GM19328 (cell line): ENCODE measurements at regions not wholly inside any gene's neighbourhood (a gene's known extent, or its start where the extent isn't known, plus 50 kb on each side); places are given as distances from the start of the nearest gene placed in this dataset.

Experiments used
- ATAC-seq: cut with Tn5 transposase; IDR thresholded peaks from one replicate; pipeline ENCODE4 v1.9.1; 2021; ENCODE audit warnings: mild to moderate bottlenecking, moderate library complexity; ENCODE audit not compliant: unreplicated experiment

DNA sequence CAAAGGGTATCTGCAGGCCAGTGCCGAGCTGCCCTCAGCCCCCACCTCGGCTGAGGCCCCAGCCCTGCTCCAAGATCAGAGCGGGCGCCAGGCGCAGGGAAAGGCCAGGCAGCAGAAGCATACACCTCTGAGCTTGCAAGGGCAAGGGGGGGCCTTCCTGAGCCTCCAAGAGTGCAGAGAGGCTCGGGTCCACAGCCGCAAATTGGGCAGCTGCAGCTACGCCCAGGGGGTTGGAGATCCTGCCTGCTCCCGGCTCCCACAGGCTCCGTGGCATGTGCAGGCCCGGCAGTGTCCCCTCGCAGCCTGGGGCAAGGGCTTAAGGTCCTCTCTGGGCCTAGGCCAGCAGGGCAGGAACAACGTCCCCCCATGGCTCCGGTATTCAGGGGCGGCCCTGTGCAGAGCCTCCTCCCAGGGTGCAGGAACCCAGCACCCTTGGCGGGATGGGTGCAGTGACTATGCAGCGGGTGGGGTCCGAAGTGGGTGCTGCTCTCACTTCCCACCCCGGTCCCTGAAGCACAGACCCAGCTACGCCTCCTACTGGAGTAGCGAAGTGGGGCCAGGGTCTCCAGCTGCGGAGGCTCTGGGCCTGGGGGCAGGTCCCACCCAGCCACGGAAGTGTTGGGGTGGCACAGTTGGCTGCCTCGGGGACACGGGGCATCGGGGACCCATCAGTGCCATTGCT, 120.2 kb upstream of the TMEFF2 start:
- ATAC-seq: no peak

DNA sequence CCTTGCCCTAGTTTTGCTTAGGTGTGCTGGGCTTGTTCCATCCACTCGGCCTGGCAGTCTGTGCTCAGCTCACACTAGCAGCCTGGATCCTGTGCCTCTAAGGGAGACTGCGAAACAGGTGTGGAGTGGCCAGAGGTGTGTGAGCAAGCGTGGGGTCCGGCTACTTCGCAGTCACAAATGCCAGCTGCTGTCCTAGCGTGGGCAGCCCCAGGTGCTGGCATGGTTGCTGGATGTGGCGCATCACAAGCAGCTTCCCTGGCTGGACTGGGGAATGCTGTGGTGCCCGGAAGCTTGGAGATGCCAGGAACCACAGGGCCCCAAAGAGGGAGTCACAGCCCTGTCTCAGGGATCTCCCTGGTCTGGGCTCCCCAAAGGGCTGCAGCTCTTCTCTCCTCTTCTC, 119.0 kb upstream of the TMEFF2 start:
- no peak for ATAC-seq

DNA sequence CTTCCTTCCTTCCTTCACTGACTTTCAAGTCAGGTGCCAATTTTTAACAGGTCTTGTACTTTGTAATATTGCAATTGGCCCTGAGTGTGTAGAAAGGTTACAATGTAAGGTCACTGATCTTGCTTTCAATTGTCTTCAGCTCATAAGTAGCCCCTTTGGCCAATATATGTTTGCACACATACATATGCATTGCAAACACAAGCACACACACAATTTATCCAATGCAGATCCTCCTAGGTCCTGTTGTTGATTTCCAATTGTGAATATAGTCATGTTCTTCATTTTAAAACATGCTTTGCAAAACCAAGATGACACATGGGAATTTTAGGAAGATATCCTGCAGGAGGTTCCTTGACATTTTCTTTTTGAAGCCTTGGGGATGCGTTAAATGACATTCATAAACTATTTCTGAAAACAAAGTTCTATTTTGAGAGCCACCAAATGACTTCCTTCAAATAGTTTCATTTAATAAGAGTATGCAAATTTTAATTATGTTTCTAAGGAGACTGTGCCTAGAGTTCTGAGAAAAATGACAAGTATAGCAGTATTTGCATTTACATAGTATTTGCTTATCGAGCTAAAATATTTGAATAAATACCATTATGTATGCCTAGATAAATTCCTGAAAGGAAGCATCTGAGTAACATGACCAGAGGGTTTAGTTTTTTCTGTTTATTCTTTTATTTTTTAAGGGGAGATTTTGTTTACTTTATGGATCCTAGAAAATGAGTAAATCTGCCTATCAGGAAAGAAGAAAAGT, 117.1 kb upstream of the TMEFF2 start:
- no peak for ATAC-seq

DNA sequence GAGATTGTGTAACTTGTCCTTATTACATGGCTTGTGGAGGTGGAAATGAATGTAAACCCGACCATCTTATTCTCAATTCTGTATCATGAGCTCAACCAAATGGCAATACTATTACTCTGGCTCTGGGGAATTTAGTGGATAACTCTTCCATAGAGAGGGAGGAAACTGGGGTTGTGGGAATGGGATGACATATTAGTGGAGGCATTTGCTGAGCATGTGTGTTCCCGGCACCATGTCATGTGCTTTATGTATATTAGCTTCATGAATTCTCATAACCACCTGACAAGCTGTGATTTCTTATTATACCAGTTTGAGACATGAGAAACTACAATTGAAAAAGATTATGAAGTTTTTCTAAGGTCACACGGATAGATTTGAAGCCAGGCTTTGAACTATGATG, 112.8 kb upstream of the TMEFF2 start:
- ATAC-seq: no peak

DNA sequence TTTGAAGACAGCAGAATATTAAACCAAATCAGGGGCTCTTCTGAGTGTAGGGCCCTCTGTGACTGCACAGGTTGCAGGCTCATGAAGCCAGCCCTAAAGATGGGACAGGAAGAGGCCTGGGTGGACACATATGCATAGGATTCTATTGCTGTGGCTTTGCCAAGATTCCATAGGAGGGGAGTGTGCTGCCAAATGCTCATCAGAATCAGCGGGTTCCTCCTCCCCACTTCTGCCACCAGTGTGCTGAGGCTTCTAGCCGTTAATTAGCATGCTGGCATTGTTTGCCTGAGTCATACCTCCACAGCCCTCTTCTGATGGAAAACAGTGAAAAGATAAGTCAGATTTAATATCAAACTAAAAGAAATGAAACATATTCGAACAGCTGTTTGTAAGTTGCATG, 103.9 kb upstream of the TMEFF2 start:
- no peak for ATAC-seq

DNA sequence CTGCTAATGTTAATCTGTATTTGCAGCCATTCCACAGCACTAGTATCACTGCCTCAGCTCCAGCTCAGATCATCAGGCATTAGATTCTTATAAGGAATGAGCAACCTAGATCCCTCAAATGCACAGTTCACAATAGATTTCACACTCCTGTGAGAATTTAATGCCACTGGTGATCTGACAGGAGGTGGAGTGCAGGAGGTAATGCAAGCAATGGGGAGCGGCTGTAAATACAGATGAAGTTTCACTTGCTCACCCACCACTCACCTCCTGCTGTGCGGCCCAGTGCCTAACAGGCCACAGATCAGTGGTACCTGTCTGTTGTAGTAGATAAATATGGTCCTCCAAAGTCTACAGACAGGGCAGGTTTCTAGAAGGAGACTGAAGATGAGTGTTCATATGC, 97.7 kb upstream of the TMEFF2 start:
- ATAC-seq: no peak

DNA sequence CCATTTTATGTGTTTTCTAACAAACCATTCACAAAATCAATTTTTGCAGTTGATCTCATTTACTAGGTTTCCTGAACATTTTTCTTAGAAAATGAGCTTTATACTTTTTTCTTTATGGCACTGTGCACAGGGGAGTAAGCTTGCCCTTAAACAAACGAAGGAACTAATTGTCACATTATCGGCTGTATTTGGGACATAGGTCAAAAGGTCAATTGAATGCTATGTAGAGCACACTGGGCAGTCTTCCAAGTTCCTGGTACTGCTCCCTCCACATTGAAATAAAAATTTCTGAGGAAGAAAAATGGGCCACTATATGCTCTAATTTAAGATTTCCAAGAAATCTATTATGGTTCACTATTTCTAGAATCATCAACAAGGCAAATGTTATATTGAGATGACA, 93.6 kb upstream of the TMEFF2 start:
- no peak for ATAC-seq

DNA sequence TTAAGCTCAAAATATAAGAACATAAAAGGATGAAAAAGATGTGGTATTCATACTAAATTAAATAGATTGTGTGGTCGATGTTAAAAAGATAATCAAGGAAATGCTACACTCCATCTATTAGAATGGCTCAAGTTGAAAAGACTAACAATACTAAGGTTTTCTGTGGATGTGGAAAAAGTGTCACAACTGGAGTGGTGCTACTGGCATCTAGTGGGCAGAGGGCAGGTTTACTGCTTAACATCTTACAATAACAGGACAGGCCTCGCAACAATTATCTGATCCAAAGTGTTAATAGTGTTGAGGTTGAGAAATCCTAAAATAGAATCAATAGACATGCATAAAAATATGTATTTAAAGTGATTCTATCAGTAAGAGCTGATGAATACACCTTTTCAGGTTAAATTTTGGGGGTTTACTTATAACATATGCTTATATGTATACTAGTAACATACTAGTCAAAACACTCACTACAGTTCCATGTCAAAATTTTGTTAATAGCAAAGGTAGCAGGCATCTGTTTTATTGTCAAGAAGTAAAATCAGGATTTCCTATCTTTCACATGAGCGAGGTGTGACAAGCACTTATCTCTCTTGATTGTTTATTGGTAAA, 91.5 kb upstream of the TMEFF2 start:
- ATAC-seq: no peak

DNA sequence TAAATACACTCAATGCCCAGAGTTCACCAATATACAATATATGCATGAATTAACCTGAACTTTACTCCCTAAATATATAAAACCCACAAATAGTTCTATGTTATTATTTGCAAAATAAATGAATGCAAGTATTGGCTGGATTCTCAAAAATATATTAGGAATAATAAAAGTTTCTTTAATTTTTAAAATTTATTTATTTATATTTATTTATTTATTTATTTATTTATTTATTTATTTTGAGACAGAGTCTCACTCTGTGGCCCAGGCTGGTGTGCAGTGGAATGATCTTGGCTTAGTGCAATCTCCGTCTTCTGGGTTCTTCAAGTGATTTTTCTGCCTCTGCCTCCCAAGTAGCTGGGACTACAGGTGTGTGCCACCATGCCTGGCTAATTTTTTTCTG, 88.7 kb upstream of the TMEFF2 start:
- no peak for ATAC-seq

DNA sequence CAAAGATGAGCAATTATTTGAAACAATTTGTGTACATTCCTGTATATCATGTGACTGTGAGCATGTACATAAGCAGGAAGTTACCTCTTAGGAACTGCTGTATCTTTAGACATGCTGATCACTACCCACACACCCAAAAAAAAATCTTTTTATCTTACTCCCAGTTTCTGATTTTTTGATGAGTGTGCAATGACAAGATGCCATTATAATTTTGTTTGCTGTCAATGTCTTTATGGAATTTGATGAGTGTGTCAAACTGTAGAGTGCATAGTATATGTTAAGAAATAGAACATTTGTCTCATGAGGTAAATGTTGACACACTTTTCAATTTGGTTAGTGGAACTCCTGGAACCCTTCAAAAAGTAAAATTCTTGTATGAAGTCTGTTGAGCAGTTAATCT, 84.0 kb upstream of the TMEFF2 start:
- no peak for ATAC-seq

DNA sequence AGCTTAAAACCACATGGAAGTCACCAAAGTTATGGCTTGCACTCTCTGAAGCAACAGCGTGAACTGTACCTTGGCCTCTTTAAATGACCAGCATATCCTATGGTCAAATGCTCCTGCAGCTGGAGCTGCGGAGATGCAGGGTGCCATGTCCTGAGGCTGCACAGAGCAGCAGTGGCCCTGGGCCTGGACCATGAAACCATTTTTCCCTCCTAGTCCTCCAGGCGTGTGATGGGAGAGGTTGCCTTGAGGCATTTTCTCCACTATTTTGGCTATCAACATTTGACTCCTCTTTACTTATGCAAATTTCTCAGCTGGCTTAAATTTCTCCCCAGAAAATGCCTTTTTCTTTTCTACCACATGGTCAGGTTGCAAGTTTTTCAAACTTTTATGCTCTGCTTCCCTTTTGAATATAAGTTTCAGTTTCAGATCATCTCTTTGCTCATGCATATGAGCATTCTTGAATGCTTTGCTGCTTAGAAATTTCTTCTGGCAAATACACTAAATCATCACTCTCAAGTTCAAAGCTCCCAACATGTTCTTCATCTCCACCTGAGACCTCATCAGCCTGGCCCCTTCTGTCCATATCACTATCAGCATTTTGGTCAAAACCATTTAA, 82.9 kb upstream of the TMEFF2 start:
- no peak for ATAC-seq

DNA sequence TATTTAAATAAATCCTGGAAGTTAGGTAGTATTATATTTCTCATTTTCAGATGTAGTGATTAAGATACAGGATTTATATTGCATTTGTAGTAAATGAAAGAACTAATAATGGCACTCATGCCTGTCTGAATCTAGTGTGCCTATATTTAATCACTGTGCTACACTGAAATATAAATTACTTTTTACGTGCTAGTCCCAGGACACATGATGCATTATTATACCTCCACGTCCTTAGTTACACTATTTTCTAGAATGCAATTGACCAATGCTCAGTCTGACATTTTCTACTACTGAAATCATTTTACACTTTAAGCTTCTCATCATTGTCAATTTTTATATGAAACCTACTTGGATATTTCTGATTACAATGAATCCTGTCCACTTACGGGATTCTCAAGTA, 80.9 kb upstream of the TMEFF2 start:
- ATAC-seq: no peak

DNA sequence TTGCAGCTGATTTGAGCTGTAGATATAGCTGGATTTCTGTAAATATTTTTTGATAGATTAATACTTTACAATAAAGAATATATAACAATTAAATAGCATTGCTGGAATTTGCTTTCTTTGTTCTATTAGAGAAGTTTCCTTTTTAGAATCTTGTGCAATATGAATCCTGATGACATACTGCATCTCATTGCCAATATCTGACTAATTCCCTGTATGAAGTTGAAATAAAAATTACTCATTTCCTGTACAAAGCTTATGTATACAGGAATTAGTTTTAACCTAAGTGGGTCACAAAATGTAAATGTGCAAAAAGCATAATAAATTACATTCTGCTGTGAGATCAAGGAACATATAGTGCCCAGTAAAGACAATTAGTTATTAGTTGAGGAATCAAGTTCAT, 72.8 kb upstream of the TMEFF2 start:
- no peak for ATAC-seq

DNA sequence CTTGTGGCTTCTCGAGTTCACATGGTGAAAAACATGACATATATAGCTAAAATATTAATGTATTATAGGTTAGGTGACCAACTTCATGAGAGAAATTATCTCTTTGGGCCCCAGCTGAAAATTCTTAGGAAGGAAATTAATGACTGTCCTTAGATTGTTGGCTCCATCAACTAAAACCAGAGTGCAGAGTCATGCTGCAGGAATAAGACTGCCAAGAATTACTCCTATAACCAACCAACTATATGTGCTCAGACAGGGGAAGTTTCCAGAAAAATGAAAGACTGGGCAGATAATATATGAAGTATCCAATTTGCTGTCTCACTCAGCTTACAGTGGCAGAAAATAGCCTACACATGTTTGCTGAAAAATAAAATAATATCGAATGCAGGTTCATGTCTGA, 71.0 kb upstream of the TMEFF2 start:
- ATAC-seq: no peak

DNA sequence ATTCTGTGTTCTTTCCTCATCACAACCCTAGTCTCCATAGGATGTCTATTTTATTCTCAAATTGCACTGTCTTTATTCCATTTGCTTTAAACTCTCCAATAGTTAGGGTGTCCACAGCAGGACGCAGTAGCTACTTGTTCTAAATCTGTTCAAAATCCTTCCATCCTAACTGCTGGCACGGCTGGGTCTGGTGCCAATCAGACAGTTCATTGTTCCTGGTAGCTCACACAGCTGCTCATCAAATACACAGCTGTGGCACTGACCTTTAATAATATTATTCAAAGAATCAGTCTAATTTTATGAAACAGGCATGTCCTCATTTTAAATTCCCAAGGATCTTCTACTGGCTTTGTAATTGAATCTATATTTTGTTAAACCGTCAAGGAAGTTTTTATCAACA, 59.7 kb upstream of the TMEFF2 start:
- no peak for ATAC-seq

DNA sequence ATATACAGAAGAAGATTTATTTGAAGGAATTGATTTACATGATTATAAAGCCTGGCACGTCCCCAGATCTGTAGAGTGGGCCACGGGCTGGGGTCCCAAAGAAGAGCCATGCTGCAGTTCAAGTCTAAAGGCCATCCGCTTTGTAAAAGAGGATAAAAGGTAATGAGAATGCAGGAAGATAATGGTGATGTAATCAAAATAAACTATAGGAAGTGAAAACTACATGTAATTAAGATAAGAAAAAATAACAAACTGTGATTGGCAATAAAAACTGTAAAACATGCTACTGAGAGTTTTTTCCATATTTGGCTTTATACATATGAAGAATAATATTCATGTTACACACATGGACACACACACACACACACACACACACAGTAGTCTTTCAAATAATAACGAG, 59.0 kb upstream of the TMEFF2 start:
- ATAC-seq: no peak

DNA sequence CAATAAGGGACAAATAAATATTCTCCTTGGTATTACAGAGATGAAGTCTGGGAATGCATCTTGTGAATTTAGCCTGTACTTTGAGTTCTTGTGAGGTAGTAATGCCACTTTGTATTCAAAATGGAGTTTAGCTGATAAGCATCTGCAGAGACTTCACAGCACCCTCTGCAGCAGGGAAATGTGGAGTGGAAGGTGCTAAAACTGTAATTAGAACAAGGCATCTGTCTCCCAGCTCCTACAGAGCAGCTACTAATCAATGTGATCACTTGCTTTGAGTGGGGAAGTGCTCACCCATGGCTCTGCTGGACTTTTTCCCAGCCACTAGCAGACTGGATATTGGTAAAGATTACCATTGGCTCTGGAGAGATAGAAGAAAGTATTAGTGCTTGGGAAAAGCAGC, 56.2 kb upstream of the TMEFF2 start:
- ATAC-seq: no peak

DNA sequence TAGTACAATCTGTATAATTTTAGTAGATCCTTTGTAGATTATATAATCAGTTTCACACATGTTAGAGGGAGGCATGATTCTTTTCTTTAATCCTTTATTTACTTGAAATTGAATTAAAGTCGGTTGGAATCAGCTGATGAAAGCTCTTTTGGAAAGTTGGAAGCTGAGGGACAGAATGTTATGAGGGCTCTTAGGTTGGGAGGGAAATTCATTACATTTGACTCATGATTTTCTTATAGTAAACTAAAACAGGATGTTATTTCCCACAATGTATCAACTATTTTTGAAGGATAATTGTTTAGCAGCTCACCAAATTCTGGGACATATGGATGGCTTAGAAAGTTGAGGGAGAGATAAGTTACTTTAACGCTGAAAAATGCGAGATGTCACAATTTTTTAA, 52.7 kb upstream of the TMEFF2 start:
- ATAC-seq: no peak

DNA sequence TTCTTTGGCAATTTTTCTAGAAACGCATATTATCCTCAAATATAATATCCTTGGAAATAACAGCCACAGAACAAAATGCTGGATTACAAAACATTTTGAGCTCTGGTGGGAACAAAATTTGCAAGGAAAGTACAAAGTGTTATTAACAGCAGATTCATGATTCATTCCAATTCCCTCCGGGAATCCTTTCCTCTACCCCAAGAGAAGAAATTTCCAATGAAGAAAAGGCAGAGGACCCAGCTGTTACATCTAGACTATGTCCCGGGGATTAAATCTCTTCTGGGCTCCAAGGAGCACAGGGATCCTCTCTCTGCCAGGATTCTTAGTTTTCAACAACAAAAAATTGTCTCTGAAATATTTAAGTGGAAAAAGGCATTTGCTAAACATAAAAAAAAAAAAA, 51.6 kb upstream of the TMEFF2 start:
- no peak for ATAC-seq

DNA sequence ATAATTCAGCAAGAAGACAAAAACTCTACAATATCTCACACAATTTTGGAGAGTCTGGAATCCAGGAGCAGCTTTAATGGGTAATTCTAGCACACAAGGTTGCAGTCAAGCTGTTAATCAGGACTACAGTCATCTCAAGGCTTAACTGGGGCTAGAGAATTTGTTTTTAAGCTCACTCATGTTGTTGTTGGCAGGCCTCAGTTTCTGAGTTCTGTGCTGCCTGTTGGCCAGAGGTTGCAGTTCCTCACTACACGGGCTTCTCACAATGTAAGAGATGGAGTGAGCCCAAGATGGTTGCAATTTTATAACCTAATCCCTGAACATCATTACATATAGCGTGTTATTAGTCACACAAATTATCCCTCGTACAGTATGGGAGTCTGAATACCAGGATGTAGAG, 50.6 kb upstream of the TMEFF2 start:
- ATAC-seq: no peak
